HG02943 (cell line): ENCODE measurements at regions not wholly inside any gene's neighbourhood (a gene's known extent, or its start where the extent isn't known, plus 50 kb on each side); places are given as distances from the start of the nearest gene placed in this dataset.
"Not testable (repeated sequence)": the region's sequence is repeated elsewhere in the genome, so short reads cannot be mapped to it uniquely, and the experiment has no call there.

Experiments
- ATAC-seq: cut with Tn5 transposase; IDR thresholded peaks from one replicate; pipeline ENCODE4 v1.9.1; 2021; ENCODE audit warnings: mild to moderate bottlenecking, low read depth, moderate library complexity; ENCODE audit not compliant: unreplicated experiment

DNA sequence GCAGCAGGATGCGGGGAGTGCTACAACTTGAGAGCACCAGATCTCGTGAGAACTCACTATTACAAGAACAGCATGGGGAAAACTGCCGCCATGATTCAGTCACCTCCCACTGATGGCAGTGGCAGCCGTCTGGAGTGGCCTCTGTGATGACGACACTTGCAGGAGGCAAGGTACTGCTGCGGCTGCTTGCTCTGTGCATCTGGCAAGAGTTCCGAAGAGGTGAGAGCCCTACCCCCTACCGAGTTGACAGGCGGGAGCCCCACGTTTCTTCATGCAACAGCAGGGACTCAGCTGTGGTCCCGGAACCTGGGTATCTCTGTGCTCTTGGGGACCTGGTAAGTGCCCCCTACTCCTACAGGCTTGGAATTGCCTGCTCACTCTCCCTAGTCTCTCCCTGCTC lies 1672.7 kb upstream of the TMEFF2 start:
- ATAC-seq = no peak

DNA sequence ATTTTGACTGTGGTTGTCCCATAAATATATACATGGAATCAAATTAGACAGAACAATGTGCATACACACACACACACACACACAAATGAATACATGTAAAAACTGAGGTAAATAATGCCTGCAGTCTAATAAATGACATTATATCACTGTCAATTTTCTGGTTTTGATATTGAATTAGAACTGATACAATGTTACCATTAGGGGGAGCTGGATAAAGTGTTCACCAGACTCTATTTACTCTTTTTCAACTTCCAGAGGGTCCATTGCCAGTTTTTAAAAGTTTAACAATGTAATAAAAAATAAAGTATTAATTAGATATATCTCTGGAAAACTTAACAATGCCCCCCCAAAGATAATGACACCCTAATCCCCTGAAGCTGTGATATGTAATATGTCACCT lies 1666.8 kb upstream of the TMEFF2 start:
- no peak for ATAC-seq

DNA sequence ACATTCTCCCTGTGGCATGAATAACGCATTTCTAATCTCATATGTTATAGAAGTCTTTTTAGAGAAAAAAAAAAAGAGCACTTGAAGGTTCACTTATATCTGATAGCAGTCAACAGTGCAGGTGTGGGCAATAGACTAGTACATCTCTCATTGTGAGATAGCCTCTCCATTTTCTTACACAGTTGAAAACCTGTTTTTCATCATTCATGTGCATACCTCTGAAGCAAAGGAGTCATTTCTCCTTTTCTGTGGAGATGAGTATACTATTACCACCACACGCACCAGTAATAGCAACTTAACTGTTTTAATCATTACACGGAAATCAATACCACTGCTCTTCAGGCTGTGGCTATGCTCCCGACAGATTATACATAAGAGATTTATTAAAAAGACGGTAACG lies 1653.3 kb upstream of the TMEFF2 start:
- no peak for ATAC-seq

DNA sequence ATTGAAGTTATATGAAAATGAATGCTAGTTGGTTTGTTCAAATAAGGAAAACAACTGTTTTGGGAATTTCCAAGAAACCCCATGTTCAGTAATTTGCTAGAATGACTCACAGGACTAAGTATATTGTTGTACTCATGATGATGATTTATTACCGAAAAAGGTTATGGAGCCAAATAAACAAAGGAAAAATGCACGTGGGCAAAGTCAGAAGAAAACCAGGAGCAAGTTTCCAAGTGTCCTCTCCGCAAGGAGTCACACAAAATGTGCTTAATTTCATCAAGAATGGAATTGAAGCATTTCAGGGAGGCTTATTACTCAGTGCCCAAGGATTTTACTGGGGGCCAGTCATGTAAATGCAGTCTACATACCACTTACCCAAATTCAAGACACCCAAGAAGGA lies 1652.4 kb upstream of the TMEFF2 start:
- no peak for ATAC-seq

DNA sequence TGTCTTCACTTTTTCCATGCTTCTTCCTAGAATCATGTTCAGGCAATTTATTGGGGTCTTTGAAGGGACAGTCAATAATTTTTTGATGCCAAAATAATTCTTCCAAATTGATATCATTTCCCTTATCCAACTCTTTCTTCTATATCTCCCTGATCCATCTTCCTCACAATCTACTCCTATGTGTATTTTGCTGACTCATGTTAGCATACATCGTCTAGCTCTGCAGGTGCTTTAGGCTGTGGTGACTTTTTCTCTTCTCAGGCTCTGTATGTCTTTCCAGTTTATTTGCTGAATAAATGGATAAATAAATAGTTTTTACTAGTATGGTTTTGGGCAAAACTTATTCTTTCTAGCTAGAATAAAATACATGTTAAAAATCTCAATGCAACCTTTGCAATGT lies 1650.9 kb upstream of the TMEFF2 start:
- ATAC-seq = no peak

DNA sequence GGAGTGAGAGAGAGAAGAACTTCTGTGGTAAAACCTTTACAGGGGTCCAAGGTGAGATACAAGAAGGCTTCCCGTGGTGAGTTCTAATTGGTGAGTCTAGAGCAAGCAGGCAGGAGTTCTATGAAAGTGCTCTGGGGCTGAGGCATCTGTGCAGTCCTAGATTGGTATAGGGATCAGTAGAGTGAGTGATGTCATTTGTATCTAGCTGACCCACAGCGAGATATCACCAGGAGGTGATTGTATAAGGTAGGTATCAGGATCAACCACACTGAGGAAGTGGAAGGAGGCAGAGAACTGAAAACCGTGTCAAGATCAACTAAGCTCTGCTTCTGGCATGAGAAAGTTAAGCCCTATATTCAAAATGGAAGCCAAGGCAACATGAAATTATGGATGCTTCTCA lies 1648.9 kb upstream of the TMEFF2 start:
- no peak for ATAC-seq

DNA sequence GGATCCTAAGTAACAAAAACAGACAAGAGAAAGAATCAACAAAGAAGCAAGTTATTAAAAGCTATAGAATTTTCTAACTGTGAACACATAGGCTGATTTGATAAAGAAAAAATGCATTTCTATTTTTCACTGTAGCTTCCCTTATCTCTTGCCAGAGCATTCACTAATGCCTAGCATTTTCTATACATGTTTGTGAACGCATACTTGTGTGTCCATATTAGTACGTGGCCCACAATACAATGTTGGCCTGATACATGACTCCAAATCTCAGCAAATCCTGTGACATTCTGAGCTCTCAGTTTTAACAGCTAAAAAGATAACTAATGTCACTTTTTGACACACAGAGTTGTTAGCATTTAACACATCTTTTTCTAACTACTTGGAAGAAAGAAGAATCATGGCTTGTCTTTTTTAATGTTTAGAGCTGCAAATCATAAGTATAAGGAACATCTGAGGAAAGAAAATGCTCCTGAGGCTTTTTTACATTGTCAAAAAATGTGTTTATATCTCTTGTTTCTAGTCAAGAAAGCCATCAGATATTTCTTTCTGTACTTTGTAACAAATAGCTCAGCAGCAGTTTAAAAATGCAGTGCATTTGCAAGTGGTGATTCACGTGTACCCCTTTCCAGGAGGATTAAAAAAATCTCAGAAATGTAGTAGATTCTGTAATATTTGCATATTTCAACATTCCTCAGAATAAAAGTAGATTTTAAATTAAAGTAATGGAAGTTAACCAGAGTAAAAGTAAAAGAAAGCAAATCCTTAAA lies 1646.8 kb upstream of the TMEFF2 start:
- no peak for ATAC-seq

DNA sequence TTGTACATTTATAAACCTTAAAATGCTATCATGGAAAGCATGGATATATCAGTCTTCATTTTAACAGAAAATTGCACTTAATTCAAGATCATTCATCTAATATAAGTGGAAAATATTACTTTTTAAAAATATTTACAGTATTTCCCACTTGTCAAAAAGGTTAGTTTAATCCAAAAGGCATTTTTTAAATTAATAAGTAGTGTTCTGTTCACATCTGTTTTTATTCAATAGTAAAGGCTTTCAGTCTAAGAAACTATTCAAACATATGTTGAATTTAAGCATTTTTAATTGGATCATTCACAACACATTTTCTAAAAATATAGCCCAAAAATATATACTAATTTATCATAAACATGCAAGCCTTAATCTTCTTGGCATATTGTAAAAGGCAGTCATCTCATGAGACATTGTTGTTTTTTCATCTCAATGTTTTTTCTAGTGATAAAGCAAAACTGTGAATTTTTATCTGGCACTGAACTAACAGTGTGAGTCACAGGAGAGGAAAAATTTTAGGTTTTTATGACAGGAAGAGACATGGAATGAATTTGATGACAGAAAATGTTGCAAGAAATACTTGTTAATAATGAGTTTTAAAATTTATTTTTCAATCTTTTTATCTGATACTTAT lies 1642.5 kb upstream of the TMEFF2 start:
- ATAC-seq = no peak

DNA sequence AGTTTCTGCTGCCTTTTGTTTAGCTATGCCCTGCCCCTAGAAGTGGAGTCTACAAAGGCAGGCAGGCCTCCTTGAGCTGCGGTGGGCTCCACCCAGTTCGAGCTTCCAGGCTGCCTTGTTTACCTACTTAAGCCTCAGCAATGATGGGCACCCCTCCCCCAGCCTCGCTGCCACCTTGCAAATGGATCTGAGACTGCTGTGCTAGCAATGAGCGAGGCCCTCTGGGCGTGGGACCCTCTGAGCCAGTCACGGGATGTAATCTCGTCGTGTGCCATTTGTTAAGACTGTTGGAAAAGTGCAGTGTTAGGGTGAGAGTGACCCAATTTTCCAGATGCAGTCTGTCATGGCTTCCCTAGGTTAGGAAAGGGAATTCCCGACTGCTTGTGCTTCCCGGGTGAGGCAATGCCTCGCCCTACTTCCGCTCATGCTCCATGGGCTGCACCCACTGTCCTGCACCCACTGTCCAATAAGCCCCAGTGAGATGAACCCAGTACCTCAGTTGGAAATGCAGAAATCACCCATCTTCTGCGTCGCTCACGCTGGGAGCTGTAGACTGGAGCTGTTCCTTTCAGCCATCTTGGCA lies 1641.8 kb upstream of the TMEFF2 start:
- not testable (repeated sequence) for ATAC-seq

DNA sequence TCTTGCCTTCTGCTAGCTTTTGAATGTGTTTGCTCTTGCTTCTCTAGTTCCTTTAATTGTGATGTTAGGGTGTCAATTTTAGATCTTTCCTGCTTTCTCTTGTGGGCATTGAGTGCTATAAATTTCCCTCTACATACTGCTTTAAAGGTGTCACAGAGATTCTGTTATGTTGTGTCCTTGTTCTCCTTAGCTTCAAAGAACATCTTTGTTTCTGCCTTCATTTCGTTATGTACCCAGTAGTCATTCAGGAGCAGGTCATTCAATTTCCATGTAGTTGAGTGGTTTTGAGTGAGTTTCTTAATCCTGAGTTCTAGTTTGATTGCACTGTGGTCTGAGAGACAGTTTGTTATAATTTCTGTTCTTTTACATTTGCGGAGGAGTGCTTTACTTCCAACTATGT lies 1639.2 kb upstream of the TMEFF2 start:
- ATAC-seq = not testable (repeated sequence)

DNA sequence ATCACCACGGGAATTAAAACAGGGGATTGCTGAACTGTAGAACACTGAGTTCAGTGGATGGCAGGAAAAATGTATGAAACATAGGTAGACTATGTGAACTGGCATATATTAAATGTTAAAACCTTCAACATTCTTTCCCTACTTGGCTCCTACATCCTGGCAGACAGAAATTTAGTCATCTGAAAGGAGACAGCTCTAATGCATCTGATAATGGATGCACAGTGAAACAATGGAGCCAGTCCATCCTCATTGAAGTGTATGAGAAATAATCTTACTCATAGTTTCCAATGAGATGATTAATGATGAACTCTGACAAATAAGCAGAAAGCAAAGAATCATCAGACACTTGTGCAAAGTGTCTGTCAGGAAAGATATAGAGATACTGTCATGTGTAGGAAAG lies 1629.7 kb upstream of the TMEFF2 start:
- no peak for ATAC-seq

DNA sequence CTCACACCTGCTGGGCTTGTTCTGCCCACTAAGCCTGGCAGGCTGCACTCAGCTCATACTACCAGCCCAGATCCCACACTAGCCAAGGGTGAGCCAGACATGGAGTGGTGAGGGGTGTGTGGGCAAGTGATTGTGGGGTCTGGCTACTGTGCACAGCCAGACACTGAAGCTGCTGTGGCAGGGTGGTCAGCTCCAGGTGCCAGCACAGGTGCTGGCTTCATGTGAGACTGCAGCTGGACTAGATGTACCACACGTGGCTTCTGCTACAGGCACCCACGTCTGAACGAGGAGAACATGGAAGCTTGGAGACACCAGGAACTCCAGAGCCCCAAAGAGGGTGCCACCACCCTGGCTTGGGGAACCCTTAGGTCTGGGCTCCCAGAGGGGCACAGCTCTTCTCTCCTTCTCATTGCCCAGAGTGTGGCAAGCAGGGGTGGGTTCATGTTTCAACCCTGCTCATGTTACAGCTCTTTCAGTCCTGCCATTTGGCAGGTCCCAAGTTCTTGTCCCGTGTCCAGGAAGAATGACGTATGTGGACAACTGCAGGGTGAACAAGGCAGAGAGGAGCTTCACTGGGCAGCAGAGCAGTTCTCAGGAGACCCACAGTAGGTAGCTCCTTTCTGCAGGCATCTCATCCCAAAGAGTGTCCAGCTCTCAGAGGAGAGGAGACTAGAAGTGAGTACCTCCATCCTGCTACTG lies 1624.2 kb upstream of the TMEFF2 start:
- ATAC-seq = no peak

DNA sequence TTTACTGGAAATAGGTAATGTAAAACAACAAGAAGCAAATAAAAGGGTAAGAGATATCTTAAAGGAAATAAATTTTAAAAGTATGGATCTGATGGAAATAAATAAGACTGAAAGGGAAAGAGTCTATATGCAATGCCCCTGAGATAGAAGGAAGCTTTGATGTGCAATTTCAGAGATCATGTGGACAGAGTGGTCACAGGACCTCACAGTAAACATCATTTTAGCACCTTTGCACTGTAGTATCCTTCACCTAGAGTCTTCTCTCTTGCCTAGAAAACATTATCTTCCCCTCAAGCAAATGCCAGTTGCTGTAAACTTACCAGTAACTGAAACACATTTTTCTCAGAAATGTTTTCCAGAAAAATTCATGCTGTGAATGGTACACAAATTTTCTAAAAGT lies 1621.3 kb upstream of the TMEFF2 start:
- ATAC-seq = no peak

DNA sequence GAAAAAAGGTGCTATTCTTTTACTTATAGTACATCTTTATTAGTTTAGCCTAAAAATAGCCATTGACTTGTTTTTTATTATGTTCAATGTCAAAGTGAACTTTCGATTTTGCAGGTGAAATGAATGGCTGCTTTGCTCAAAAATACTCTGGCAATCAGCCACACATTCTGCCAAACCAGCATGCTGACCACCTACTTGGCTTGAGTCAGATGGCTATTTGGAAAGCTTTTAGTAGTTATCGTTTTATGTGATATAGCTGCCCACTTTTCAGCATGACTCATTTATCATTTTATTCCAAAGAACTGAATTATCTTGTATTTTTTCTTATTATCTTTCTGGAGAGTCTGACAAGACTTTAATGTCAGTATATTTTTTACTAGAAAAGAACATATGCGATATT lies 1615.8 kb upstream of the TMEFF2 start:
- ATAC-seq = no peak

DNA sequence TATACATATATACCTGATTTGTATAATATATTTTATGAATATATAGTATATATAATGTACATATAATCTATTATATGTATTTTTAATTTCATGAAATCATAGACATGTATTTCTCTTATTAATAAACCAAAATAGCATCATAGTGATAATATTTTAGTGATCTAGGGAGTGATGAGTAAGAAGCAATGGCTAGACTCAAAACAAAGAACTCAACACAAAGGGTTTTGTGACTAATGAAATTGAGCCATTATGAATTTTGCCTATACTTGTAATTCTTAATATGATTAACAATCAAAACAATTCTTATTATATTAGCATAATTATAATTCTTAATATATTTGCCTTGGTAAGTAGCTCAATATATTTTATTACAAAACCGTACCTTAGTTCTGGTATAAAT lies 1614.1 kb upstream of the TMEFF2 start:
- ATAC-seq = no peak

DNA sequence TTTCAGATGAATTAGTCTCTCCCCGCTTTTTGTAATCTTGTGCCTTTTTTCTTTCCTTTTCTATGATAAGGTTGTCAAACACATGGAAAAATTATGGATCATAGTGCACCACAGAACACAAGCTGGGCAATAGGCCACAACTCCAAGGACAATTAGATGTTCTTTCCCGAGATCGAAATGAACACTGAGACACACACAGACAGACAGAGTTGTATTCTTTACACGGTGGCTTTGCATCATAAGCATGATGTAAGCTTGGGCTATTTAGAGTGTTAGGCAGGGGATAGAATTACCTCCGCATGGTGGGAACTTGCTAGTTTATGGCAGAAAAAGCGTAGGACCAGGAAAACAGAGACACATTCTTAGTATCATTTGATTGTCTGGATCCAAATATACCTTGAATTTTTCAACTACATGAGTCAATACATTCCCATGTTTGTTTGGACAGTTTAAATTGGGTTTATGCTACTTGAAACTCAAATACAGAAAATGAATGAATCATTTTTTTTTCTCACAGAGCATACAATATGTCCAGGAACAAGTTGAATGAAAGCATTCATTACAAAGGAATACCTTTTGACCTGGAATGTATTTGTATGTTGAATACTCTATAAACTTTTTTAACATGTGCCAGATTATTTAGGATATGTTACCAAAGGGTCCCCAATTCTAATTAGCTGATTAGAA lies 1611.5 kb upstream of the TMEFF2 start:
- no peak for ATAC-seq

DNA sequence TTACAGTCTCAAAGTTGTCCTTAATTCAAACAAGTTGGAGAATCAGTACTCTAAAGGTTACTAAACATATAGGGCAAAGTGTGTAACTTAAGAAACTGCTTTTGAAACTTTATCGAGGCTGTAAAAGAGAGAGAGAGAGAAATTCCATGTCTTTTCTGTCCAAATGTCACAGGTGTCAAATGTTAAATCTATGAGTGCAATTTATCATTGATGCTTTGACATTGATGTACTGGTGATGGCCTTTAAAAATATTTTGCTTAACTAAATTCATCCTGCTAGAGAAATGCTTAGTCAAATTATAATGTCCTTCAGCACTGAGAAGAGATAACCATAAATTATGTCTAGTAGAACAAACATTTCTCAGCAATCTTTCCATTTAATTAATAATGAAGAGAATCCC lies 1602.1 kb upstream of the TMEFF2 start:
- no peak for ATAC-seq

DNA sequence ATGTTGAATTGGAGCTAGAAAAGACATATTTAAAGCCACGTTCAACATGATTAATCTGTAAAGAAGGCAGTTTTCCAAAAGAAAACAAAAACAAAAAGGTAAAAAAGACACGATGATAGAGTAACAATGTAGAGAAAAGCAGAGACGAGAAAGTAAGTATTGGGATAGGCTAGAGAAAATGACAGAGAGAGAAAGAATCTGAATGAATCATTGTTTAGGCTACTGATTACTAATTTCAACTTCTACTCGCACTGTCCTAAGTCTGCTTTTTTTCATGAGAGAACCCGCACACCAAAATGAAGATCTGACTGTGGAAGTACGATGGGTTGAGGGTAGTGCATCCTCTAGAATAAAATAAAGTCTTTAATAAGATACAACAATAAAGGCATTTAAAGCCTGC lies 1599.2 kb upstream of the TMEFF2 start:
- no peak for ATAC-seq

DNA sequence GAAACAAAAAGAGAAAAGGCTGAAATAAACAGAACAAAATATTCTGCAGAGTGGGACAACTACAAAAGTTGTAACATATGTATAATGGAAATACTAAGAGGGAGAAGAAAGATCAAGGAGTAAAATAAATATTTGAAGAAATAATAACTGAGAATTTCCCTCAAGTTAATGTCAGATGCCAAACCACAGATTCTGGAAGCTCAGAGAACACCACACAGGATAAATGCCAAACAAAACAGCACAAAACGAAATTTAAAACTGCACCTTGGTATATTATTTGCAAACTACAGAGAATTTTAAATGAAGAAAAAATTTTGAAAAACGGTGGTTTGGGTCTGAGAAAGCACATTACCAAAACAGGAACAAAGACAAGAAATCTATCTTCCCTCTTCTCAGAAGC lies 1588.9 kb upstream of the TMEFF2 start:
- no peak for ATAC-seq

DNA sequence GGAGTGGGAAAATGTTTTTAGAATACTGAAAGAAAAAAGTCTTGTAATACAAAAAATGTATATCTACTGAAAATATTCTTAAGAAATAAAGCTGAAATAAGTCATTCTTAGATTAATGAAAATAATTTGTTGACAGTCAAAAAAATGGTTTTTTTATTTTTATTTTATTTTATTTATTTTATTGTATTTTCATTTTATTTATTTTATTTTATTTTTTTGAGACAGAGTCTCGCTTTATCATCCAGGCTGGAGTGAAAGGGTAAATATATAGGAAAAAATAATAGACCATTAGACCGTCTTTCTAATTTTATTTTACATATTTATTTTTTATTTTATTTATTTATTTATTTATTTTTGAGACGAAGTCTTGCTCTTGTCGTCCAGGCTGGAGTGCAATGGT lies 1583.6 kb upstream of the TMEFF2 start:
- ATAC-seq = no peak

DNA sequence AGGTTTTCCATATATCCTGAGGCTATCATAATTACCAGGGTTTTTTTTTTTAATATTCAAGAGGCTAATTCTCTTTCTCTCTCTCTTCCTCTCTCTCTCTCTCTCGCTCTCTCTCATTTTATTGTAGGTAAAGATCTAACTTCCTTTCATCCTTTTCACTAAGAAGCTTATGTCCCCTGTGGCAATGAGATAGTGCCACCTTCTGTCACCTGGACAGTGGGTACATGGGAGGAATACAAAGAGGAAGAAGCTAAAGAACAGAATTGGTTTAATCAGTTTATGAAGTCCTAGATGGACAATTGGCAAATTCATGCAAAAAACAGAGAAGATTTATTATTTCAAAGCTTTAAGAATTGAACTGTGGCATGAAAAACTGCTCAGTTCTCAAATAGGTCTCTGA lies 1582.3 kb upstream of the TMEFF2 start:
- no peak for ATAC-seq
